SK-N-SH (cell line): ENCODE measurements at regions not wholly inside any gene's neighbourhood (a gene's known extent, or its start where the extent isn't known, plus 50 kb on each side); places are given as distances from the start of the nearest gene placed in this dataset.

Experiments
- CTCF ChIA-PET: fragments of 300-600, 350-600 bp; formaldehyde crosslinking; extraction: SDS; loops from one replicate; lab custom pipeline; 2021; lab: Yijun Ruan, JAX
- POLR2A ChIA-PET: fragments of 350-600 bp; sonication (Branson Sonifier 250); formaldehyde crosslinking; extraction: SDS; loops from one replicate; lab custom pipeline; 2020; ENCODE audit warnings: antibody characterized with exemption, inconsistent platforms; lab: Yijun Ruan, JAX
- DNase-seq: peaks from one replicate; pipeline ENCODE4 v3.0.0; 2012
- H2AFZ ChIP-seq: fragments of 200-600 bp; sonication (generic); 2 replicates; pipeline ENCODE4 v1.8.1; 2016; ENCODE audit warnings: antibody characterized with exemption, mild to moderate bottlenecking, low read depth
- H3F3A ChIP-seq: fragments of 200-600 bp; sonication (generic); replicated peaks from 2 replicates; pipeline ENCODE3; 2016; ENCODE audit warnings: antibody characterized with exemption, mild to moderate bottlenecking; ENCODE audit not compliant: insufficient read depth
- H3K27ac ChIP-seq, 2 experiments: fragments of 200-500 bp in 1 of 2; fragments of 200-600 bp in 1 of 2; sonication (Bioruptor generic) in 1 of 2; sonication (generic), shearing (Covaris generic) in 1 of 2; 2 replicates each; pipeline versions ENCODE4 v1.5.1 to v1.6.1; 2014 to 2016; ENCODE audit warnings: low read depth in 2 of 2, inconsistent platforms in 1 of 2, low read length in 1 of 2, mild to moderate bottlenecking in 1 of 2, mixed read lengths in 1 of 2
- H3K27me3 ChIP-seq: fragments of 200-600 bp; sonication (generic), shearing (Covaris generic); 2 replicates; pipeline ENCODE4 v1.6.1; 2016; ENCODE audit warnings: mixed run types; ENCODE audit not compliant: insufficient read depth
- H3K36me3 ChIP-seq, 2 experiments: fragments of 200-500 bp in 1 of 2; fragments of 200-600 bp in 1 of 2; sonication (Bioruptor generic) in 1 of 2; sonication (generic) in 1 of 2; replicated peaks in 1 of 2; 2 replicates each; pipeline versions ENCODE3 to v1.5.1; 2014 to 2016; ENCODE audit warnings: low read length in 1 of 2, mild to moderate bottlenecking in 1 of 2; ENCODE audit not compliant: insufficient read depth in 2 of 2, control insufficient read depth in 1 of 2
- H3K4me1 ChIP-seq, 2 experiments: fragments of 200-500 bp in 1 of 2; fragments of 200-600 bp in 1 of 2; sonication (Bioruptor generic) in 1 of 2; sonication (generic), shearing (Covaris generic) in 1 of 2; 2 replicates each; pipeline versions ENCODE4 v1.5.1 to v1.6.1; 2014 to 2016; ENCODE audit warnings: low read depth in 1 of 2, low read length in 1 of 2, mixed run types in 1 of 2; ENCODE audit not compliant: insufficient read depth in 2 of 2, control insufficient read depth in 1 of 2
- H3K4me2 ChIP-seq: fragments of 200-600 bp; sonication (generic), shearing (Covaris generic); 2 replicates; pipeline ENCODE4 v1.6.1; 2017; ENCODE audit warnings: mixed run types
- H3K4me3 ChIP-seq, 2 experiments: fragments of 200-500 bp in 1 of 2; fragments of 200-600 bp in 1 of 2; sonication (Bioruptor generic) in 1 of 2; sonication (generic), shearing (Covaris generic) in 1 of 2; 2 replicates each; pipeline versions ENCODE4 v1.5.1 to v1.8.1; 2014 to 2016; ENCODE audit warnings: low read depth in 2 of 2, inconsistent platforms in 1 of 2, low read length in 1 of 2, mild to moderate bottlenecking in 1 of 2, mixed read lengths in 1 of 2, moderate library complexity in 1 of 2
- H3K79me2 ChIP-seq: fragments of 200-600 bp; sonication (generic); 2 replicates; pipeline ENCODE4 v1.8.1; 2017; ENCODE audit warnings: mild to moderate bottlenecking; ENCODE audit not compliant: insufficient read depth
- H3K9ac ChIP-seq: fragments of 200-600 bp; sonication (generic); 2 replicates; pipeline ENCODE4 v1.6.1; 2017; ENCODE audit warnings: mixed run types
- H3K9me2 ChIP-seq: fragments of 200-600 bp; sonication (generic); 2 replicates; pipeline ENCODE4 v1.6.1; 2017; ENCODE audit warnings: mixed run types
- H3K9me3 ChIP-seq: fragments of 200-600 bp; sonication (generic); 2 replicates; pipeline ENCODE4 v1.6.1; 2017; ENCODE audit warnings: mixed run types, mild to moderate bottlenecking, moderate library complexity
- H4K20me1 ChIP-seq: fragments of 200-600 bp; sonication (generic); 2 replicates; pipeline ENCODE4 v1.6.1; 2017; ENCODE audit warnings: mild to moderate bottlenecking, mixed run types; ENCODE audit not compliant: insufficient read depth
- CHD2 ChIP-seq: fragments of 150-350 bp; IDR thresholded peaks from 2 replicates; pipeline ENCODE4 v1.6.1; 2018; ENCODE audit warnings: low read length; ENCODE audit not compliant: partially characterized antibody
- EZH2phosphoT487 ChIP-seq: fragments of 200-600 bp; sonication (generic); IDR thresholded peaks from 2 replicates; pipeline ENCODE4 v1.6.1; 2017; ENCODE audit warnings: low read depth, mixed run types, mild to moderate bottlenecking, antibody characterized with exemption, moderate library complexity, borderline replicate concordance
- FOXJ3 ChIP-seq: sonication (generic); formaldehyde crosslinking; IDR thresholded peaks from 2 replicates; pipeline ENCODE4 v1.5.1; 2020; ENCODE audit warnings: mild to moderate bottlenecking, missing genetic modification reagents
- FOXM1 ChIP-seq: IDR thresholded peaks from 2 replicates; pipeline ENCODE4 v1.4.0; 2012; ENCODE audit warnings: low read depth, mild to moderate bottlenecking
- RAD21 ChIP-seq: IDR thresholded peaks from 2 replicates; pipeline ENCODE4 v1.6.1; 2012; ENCODE audit warnings: mild to moderate bottlenecking, low read length
- RCOR1 ChIP-seq: fragments of 150-350 bp; IDR thresholded peaks from 2 replicates; pipeline ENCODE4 v1.6.1; 2017; ENCODE audit warnings: antibody characterized with exemption, low read length
- TAF1 ChIP-seq: IDR thresholded peaks from 2 replicates; pipeline ENCODE4 v1.6.1; 2012; ENCODE audit warnings: low read depth, mild to moderate bottlenecking, low read length, moderate library complexity, borderline replicate concordance
- TEAD4 ChIP-seq: IDR thresholded peaks from 2 replicates; pipeline ENCODE4 v1.4.0; 2012; ENCODE audit warnings: mild to moderate bottlenecking, borderline replicate concordance; ENCODE audit not compliant: insufficient read depth
- WGBS: methylation state at CpG from one replicate; pipeline ENCODE4 v1.1.6; 2017; ENCODE audit warnings: low lambda C conversion rate; 5-methylcytosine and 5-hydroxymethylcytosine counted together
- TF ChIP-seq, protein P1 (sequence below): IDR thresholded peaks from 2 replicates; pipeline ENCODE4; 2012

DNA sequence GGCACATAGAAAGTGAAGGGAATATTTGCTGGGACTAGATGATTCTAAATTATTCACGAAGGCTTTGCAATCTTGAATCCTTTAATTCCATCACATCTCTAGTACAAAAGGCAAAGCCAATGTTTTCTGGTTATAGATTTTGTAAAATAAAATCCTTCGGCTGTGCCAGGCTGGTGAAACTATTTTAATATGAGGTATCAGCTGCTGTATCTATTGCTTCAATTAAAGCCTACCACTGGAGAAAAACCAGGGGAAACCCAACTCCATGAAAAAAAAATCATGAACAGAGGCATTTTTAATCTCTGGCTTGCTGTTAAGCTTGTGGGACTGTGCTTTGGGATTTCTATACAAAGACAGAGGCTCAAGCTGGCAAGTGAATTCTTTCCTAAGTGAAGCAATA is 271.8 kb downstream of the QKI start:
- Histone ChIP-seq H3K79me2 (no peaks in the 10 kb centered on the region), H3K27me3 (no peaks in the 10 kb centered on the region), H3K4me3 (no peak overlapping the region), H3K4me2 (no peak overlapping the region), H3K9ac (no peak overlapping the region), H3K27ac (no peak overlapping the region), H2AFZ (no peak overlapping the region), H4K20me1 (no peaks in the 10 kb centered on the region), H3K9me2 (no peaks in the 10 kb centered on the region), H3K9me3 (peaks cover 6% of the 10 kb centered on the region; the same call in 1 of the 2 replicates), H3F3A (no peaks in the 10 kb centered on the region), H3K4me1 (peaks cover 0 to 5% of the 10 kb centered on the region in 2 experiments; a peak in 1 of 4 replicates), H3K36me3 (no peaks in the 10 kb centered on the region)
- ChIA-PET CTCF (no interaction called here), POLR2A (no interaction called here)
- WGBS: 42% methylated on average over 2 of the region's 2 CpGs
- TF ChIP-seq EZH2phosphoT487: no peak
- TF ChIP-seq, protein P1, sequence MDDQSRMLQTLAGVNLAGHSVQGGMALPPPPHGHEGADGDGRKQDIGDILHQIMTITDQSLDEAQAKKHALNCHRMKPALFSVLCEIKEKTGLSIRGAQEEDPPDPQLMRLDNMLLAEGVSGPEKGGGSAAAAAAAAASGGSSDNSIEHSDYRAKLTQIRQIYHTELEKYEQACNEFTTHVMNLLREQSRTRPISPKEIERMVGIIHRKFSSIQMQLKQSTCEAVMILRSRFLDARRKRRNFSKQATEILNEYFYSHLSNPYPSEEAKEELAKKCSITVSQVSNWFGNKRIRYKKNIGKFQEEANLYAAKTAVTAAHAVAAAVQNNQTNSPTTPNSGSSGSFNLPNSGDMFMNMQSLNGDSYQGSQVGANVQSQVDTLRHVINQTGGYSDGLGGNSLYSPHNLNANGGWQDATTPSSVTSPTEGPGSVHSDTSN: no peak
- no peak for TF ChIP-seq RAD21
- no peak for DNase-seq

DNA sequence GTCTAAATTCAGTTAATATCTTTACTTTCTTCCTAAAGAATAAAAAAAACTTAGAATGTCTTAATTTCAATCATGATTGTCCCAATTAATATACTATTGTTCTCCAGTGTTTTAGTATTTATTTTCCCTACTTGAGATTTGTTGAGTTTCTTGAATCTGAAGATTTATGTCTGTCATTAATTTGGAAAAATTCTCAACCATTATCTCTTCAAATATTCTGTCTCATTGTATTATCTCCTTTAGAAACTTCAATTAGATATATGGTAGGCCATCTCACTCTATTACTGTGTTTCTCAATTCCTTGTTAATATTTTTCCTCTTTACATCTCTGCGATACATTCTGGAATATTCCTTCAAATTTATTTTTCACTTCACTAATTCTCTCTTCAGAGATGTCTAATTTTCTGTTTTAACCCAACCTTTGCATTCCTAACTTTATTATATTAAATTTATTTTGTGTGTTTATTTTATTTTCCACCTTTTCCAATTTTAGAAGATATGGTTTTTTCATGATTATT is 268.6 kb downstream of the QKI start:
- Histone ChIP-seq H3K4me3 (no peak overlapping the region), H3K4me1 (no peaks in the 10 kb centered on the region; a peak in 1 of 4 replicates), H3K9me2 (no peaks in the 10 kb centered on the region), H3K9me3 (peaks cover 6% of the 10 kb centered on the region; the same call in 1 of the 2 replicates), H2AFZ (no peak overlapping the region), H4K20me1 (no peaks in the 10 kb centered on the region), H3K79me2 (no peaks in the 10 kb centered on the region), H3F3A (no peaks in the 10 kb centered on the region), H3K9ac (no peak overlapping the region), H3K27ac (no peak overlapping the region), H3K27me3 (no peaks in the 10 kb centered on the region), H3K4me2 (no peak overlapping the region), H3K36me3 (no peaks in the 10 kb centered on the region)
- no peak for TF ChIP-seq RAD21
- ChIA-PET CTCF (interaction anchor here (1.6 kb wide), 1 partner anchor 22 kb away, joined by 3 read pairs; no protein-coding TSS in a partner anchor), POLR2A (no interaction called here)
- no peak for DNase-seq
- WGBS: 60% methylated on average over 1 of the region's 1 CpG

DNA sequence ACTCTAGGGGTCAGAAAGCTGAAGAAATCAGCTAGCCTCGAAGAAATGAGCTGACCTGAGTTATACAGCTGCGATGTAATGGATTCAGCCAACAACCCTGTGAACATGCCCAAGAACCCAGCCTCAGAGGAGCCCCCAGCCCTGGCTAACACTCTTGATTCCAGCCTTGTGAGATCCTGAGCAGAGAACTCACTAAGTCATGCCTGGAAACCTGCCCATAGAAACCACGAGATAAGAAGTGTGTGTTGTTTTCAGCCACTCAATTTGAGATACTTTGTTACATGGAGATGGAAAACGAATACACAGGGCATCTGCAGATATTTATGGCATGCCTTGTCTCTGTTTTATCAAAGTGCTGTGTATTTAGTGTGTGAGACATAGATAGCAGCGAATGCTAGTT is 265.2 kb downstream of the QKI start:
- POLR2A ChIA-PET: no interaction called here
- no peaks in the 10 kb centered on the region for H3K9me2 ChIP-seq

More for the DNA sequence above, 265.2 kb downstream of the QKI start:
- no peaks in the 10 kb centered on the region for H3K27me3 ChIP-seq
- no peaks in the 10 kb centered on the region for H3F3A ChIP-seq
- no peak overlapping the region for H2AFZ ChIP-seq
- WGBS: 12% methylated on average over 5 of the region's 5 CpGs
- DNase-seq: no peak
- no peak for TF ChIP-seq FOXJ3 (CRISPR knock-in tag)
- TF ChIP-seq RCOR1: no peak
- no peak for TF ChIP-seq CHD2
- no peak for TF ChIP-seq TAF1
- TF ChIP-seq EZH2phosphoT487: no peak
- TF ChIP-seq FOXM1: no peak
- TF ChIP-seq TEAD4: no peak
- TF ChIP-seq, all 33 proteins: peak for 0
- Histone ChIP-seq H3K4me2 (no peak overlapping the region), H3K9me3 (peaks cover 6% of the 10 kb centered on the region; the same call in 1 of the 2 replicates), H3K79me2 (no peaks in the 10 kb centered on the region), H4K20me1 (no peaks in the 10 kb centered on the region), H3K36me3 (no peaks in the 10 kb centered on the region), H3K27ac (no peak overlapping the region), H3K4me3 (no peak overlapping the region), H3K4me1 (no peaks in the 10 kb centered on the region; a peak in 1 of 4 replicates), H3K9ac (no peak overlapping the region)
- CTCF ChIA-PET: no interaction called here
